IMR-90 (cell line): ENCODE measurements at regions not wholly inside any gene's neighbourhood (a gene's known extent, or its start where the extent isn't known, plus 50 kb on each side); places are given as distances from the start of the nearest gene placed in this dataset.

Source experiments
- ATAC-seq: fragments of 200-7000 bp; cut with Tn5 transposase; 2 replicates; pipeline ENCODE4 v1.9.1; 2020; ENCODE audit warnings: low read depth, mild to moderate bottlenecking, moderate library complexity
- BruUV-seq: library from RNA; stranded (reverse); fragments of 400-500 nt; replicated peaks from 2 replicates; lab custom pipeline; 2021; lab: Mats Ljungman, UMichigan
- CTCF ChIA-PET: fragments of 300-600 bp; formaldehyde crosslinking; extraction: SDS; loops from one replicate; lab custom pipeline; 2021; ENCODE audit warnings: antibody characterized with exemption; lab: Yijun Ruan, JAX
- POLR2A ChIA-PET: fragments of 300-600 bp; sonication (Branson Sonifier 250); formaldehyde crosslinking; loops from one replicate; lab custom pipeline; 2022; ENCODE audit warnings: antibody characterized with exemption; ENCODE audit not compliant: unreplicated experiment; lab: Charles Lee
- DNase-seq: peaks from one replicate; pipeline ENCODE4 v3.0.0; 2013
- H2AFZ ChIP-seq: replicated peaks from 2 replicates; pipeline ENCODE3; 2013; ENCODE audit warnings: low read length, mild to moderate bottlenecking; ENCODE audit not compliant: poor library complexity
- H2AK5ac ChIP-seq: 2 replicates; pipeline ENCODE4 v1.6.1; 2013; ENCODE audit warnings: low read depth, low read length, inconsistent platforms
- H2AK9ac ChIP-seq: replicated peaks from 2 replicates; pipeline ENCODE3; 2013; ENCODE audit warnings: mild to moderate bottlenecking, low read depth, low read length, moderate library complexity; ENCODE audit not compliant: poor library complexity
- H2BK120ac ChIP-seq: 2 replicates; pipeline ENCODE4 v1.6.1; 2013; ENCODE audit warnings: low read depth, low read length, inconsistent platforms
- H2BK15ac ChIP-seq: 3 replicates; pipeline ENCODE4 v1.6.1; 2013; ENCODE audit warnings: low read depth, low read length, inconsistent platforms
- H2BK20ac ChIP-seq: 2 replicates; pipeline ENCODE4 v1.6.1; 2013; ENCODE audit warnings: low read depth, mild to moderate bottlenecking, inconsistent platforms, low read length, moderate library complexity
- H2BK5ac ChIP-seq: 2 replicates; pipeline ENCODE4 v1.6.1; 2013; ENCODE audit warnings: mild to moderate bottlenecking, low read depth, low read length, inconsistent platforms; ENCODE audit not compliant: poor library complexity, severe bottlenecking
- H3K14ac ChIP-seq: replicated peaks from 2 replicates; pipeline ENCODE4 v1.6.1; 2013; ENCODE audit warnings: low read depth, low read length, inconsistent platforms
- H3K18ac ChIP-seq: 2 replicates; pipeline ENCODE4 v1.6.1; 2013; ENCODE audit warnings: low read depth, low read length, control low read depth
- H3K23ac ChIP-seq: 2 replicates; pipeline ENCODE4 v1.6.1; 2013; ENCODE audit warnings: low read depth, low read length, inconsistent platforms
- H3K27ac ChIP-seq: 2 replicates; pipeline ENCODE4 v1.5.1; 2013; ENCODE audit warnings: mild to moderate bottlenecking, control low read depth, low read length; ENCODE audit not compliant: insufficient read depth
- H3K27me3 ChIP-seq: 2 replicates; pipeline ENCODE4 v1.6.1; 2013; ENCODE audit warnings: low read length; ENCODE audit not compliant: control insufficient read depth, insufficient read depth
- H3K36me3 ChIP-seq: 2 replicates; pipeline ENCODE4 v1.6.1; 2013; ENCODE audit warnings: low read length, mixed read lengths; ENCODE audit not compliant: control insufficient read depth, insufficient read depth
- H3K4ac ChIP-seq: 2 replicates; pipeline ENCODE4 v1.6.1; 2013; ENCODE audit warnings: low read depth, low read length, inconsistent platforms
- H3K4me1 ChIP-seq: 2 replicates; pipeline ENCODE4 v1.6.1; 2013; ENCODE audit warnings: low read length, mixed read lengths; ENCODE audit not compliant: control insufficient read depth, insufficient read depth
- H3K4me2 ChIP-seq: 2 replicates; pipeline ENCODE4 v1.6.1; 2013; ENCODE audit warnings: low read depth, mild to moderate bottlenecking, control low read depth, low read length, moderate library complexity
- H3K4me3 ChIP-seq: 2 replicates; pipeline ENCODE4 v1.5.1; 2013; ENCODE audit warnings: low read depth, mild to moderate bottlenecking, control low read depth, low read length, moderate library complexity; ENCODE audit not compliant: insufficient read depth
- H3K56ac ChIP-seq: 2 replicates; pipeline ENCODE4 v1.6.1; 2013; ENCODE audit warnings: low read length, inconsistent platforms; ENCODE audit not compliant: insufficient read depth; ENCODE audit errors: extremely low read depth
- H3K79me1 ChIP-seq, 2 experiments: 2 replicates each; pipeline ENCODE4 v1.6.1; 2013; ENCODE audit warnings: low read length in 2 of 2, inconsistent platforms in 1 of 2, low read depth in 1 of 2
- H3K9ac ChIP-seq: 2 replicates; pipeline ENCODE4 v1.6.1; 2013; ENCODE audit warnings: low read depth, low read length, control low read depth
- H3K9me1 ChIP-seq: 2 replicates; pipeline ENCODE4 v1.6.1; 2013; ENCODE audit warnings: low read length, inconsistent platforms; ENCODE audit not compliant: insufficient read depth
- H3K9me3 ChIP-seq: 2 replicates; pipeline ENCODE4 v1.6.1; 2013; ENCODE audit warnings: low read length; ENCODE audit not compliant: control insufficient read depth, insufficient read depth
- H4K20me1 ChIP-seq: 2 replicates; pipeline ENCODE4 v1.6.1; 2013; ENCODE audit warnings: low read length, inconsistent platforms; ENCODE audit not compliant: insufficient read depth
- H4K5ac ChIP-seq: 2 replicates; pipeline ENCODE4 v1.6.1; 2013; ENCODE audit warnings: mild to moderate bottlenecking, low read depth, low read length, control low read depth
- H4K8ac ChIP-seq, 2 experiments: 2 replicates each; pipeline ENCODE4 v1.6.1; 2013; ENCODE audit warnings: low read depth in 2 of 2, low read length in 2 of 2, control low read depth in 1 of 2, inconsistent platforms in 1 of 2
- H4K91ac ChIP-seq: 2 replicates; pipeline ENCODE4 v1.6.1; 2013; ENCODE audit warnings: low read depth, low read length, inconsistent platforms; ENCODE audit not compliant: insufficient read depth
- CHD1 ChIP-seq: IDR thresholded peaks from 2 replicates; pipeline ENCODE4 v1.6.1; 2012; ENCODE audit warnings: low read depth, low read length, improper control_type of control experiment
- FOS ChIP-seq: fragments of 150-350 bp; IDR thresholded peaks from 2 replicates; pipeline ENCODE4 v1.6.1; 2016; ENCODE audit warnings: low read depth, low read length
- MAFK ChIP-seq: IDR thresholded peaks from 2 replicates; pipeline ENCODE4 v1.6.1; 2012; ENCODE audit warnings: low read depth, low read length, improper control_type of control experiment
- MAZ ChIP-seq: IDR thresholded peaks from 2 replicates; pipeline ENCODE4 v1.6.1; 2012; ENCODE audit warnings: low read depth, mild to moderate bottlenecking, low read length, improper control_type of control experiment, moderate library complexity, borderline replicate concordance
- MXI1 ChIP-seq: IDR thresholded peaks from 2 replicates; pipeline ENCODE4 v1.6.1; 2012; ENCODE audit warnings: low read depth, mild to moderate bottlenecking, low read length, moderate library complexity, borderline replicate concordance
- NFE2L2 ChIP-seq: fragments of 150-350 bp; IDR thresholded peaks from 2 replicates; pipeline ENCODE4 v1.6.1; 2016; ENCODE audit warnings: low read depth, mild to moderate bottlenecking, low read length
- RAD21 ChIP-seq: IDR thresholded peaks from 2 replicates; pipeline ENCODE4 v1.6.1; 2012; ENCODE audit warnings: low read length, improper control_type of control experiment
- WGBS, 2 experiments: methylation state at CpG; one replicate each; pipeline versions ENCODE4 v1.1.5 to v1.1.7; 2013; ENCODE audit warnings: missing lambda C conversion rate in 2 of 2; ENCODE audit not compliant: insufficient read length in 1 of 2; ENCODE audit errors: extremely low coverage in 2 of 2; 5-methylcytosine and 5-hydroxymethylcytosine counted together
- dilution Hi-C: fragments of 300-500 bp; cut with HindIII; formaldehyde crosslinking; loops from one replicate; pipeline ENCODE4 v1.14.3; 2018; ENCODE audit warnings: low sequenced_read_pairs; ENCODE audit not compliant: unreplicated experiment
- in situ Hi-C: fragments of 300-500 bp; cut with MboI; formaldehyde crosslinking; loops from 3 replicates; pipeline ENCODE4 v1.14.3; 2019; ENCODE audit warnings: low sequenced_read_pairs, inconsistent platforms, mixed read lengths
- intact Hi-C: fragments of 100-400 bp; cut with micrococcal nuclease; formaldehyde crosslinking; loops from 2 replicates; pipeline ENCODE4 v1.10.0; 2022

DNA sequence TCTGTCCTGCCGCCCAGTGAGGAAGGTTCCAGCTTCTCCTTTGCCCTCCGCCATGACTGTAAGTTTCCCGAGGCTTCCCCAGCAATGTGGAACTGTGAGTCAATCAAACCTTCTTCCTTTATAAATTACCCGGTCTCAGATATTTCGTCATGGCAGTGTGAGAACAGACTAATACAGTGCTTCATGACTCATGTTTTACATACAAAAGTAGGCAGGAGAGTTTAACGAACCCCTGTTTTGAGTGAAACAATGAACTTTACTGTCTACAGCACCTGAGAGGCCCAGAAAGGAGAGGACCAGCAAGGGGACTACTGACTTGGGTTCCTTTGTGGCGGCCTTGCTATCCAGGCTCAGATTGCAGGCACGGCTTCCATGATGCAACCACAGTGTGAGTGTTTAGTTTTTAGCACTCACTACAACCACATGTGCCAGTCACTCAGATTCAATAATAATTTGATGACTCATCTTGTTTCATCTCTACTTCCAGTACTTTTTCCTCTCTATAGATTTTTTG, 139.1 kb upstream of the CLINT1 start:
- no peak overlapping the region for H3K4me2 ChIP-seq
- ChIA-PET POLR2A (no interaction called here), CTCF (no interaction called here)
- no peak overlapping the region for H2BK15ac ChIP-seq
- H4K20me1 ChIP-seq = no peaks in the 10 kb centered on the region
- H3K4ac ChIP-seq = no peak overlapping the region
- no peak overlapping the region for H2BK20ac ChIP-seq
- H3K18ac ChIP-seq = no peak overlapping the region
- no CpG with 5 or more reads among the region's 8 CpGs for WGBS, 2 experiments
- no peak overlapping the region for H3K14ac ChIP-seq
- no peak overlapping the region for H2AFZ ChIP-seq
- no peak overlapping the region for H4K5ac ChIP-seq
- in situ Hi-C loops = no loop called here
- intact Hi-C loops = no loop called here
- no peak overlapping the region for H2BK5ac ChIP-seq
- no peak overlapping the region for H2AK9ac ChIP-seq
- BruUV-seq = no TSS peak
- no peaks in the 10 kb centered on the region for H3K27me3 ChIP-seq
- H3K4me1 ChIP-seq = no peaks in the 10 kb centered on the region
- no peaks in the 10 kb centered on the region for H3K9me3 ChIP-seq
- ATAC-seq (no peak), DNase-seq (peak; percentile 26)
- no peak overlapping the region for H4K91ac ChIP-seq
- H2BK120ac ChIP-seq = no peak overlapping the region
- H3K56ac ChIP-seq = no peak overlapping the region
- no peaks in the 10 kb centered on the region for H3K9me1 ChIP-seq
- no peak overlapping the region for H4K8ac ChIP-seq
- H3K36me3 ChIP-seq = no peaks in the 10 kb centered on the region
- no peak overlapping the region for H3K27ac ChIP-seq
- H3K23ac ChIP-seq = no peak overlapping the region
- H3K9ac ChIP-seq = no peak overlapping the region
- H3K79me1 ChIP-seq = no peaks in the 10 kb centered on the region
- H3K4me3 ChIP-seq = no peak overlapping the region
- no peak overlapping the region for H2AK5ac ChIP-seq
- TF ChIP-seq RAD21 (no peak), MAFK (peak; percentile 90), NFE2L2 (0 out of 2 replicates have a peak, but pooled peaks have one; percentile 26), FOS (0 out of 2 replicates have a peak, but pooled peaks have one; percentile 36), MAZ (no peak), CHD1 (no peak), MXI1 (no peak)
- dilution Hi-C loops = no loop called here
